IPS-20b (cell line): ENCODE measurements at regions not wholly inside any gene's neighbourhood (a gene's known extent, or its start where the extent isn't known, plus 50 kb on each side); places are given as distances from the start of the nearest gene placed in this dataset.

Source experiments
- H3K27ac ChIP-seq: one replicate; pipeline ENCODE4 v1.5.1; 2013; ENCODE audit warnings: low read length
- H3K27me3 ChIP-seq: 2 replicates; pipeline ENCODE4 v1.6.1; 2013; ENCODE audit warnings: mild to moderate bottlenecking, low read length, inconsistent platforms; ENCODE audit not compliant: insufficient read depth
- H3K36me3 ChIP-seq: 2 replicates; pipeline ENCODE4 v1.6.1; 2013; ENCODE audit warnings: low read depth, mild to moderate bottlenecking, inconsistent platforms, low read length, moderate library complexity; ENCODE audit not compliant: insufficient read depth
- H3K4me1 ChIP-seq: 2 replicates; pipeline ENCODE4 v1.6.1; 2013; ENCODE audit warnings: mild to moderate bottlenecking, control low read depth, inconsistent platforms, low read length, moderate library complexity; ENCODE audit not compliant: insufficient read depth
- H3K4me3 ChIP-seq: 2 replicates; pipeline ENCODE4 v1.5.1; 2013; ENCODE audit warnings: mild to moderate bottlenecking, low read length, inconsistent platforms
- H3K9ac ChIP-seq: 2 replicates; pipeline ENCODE4 v1.6.1; 2013; ENCODE audit warnings: low read depth, mild to moderate bottlenecking, inconsistent platforms, low read length, moderate library complexity
- H3K9me3 ChIP-seq: 2 replicates; pipeline ENCODE4 v1.6.1; 2013; ENCODE audit warnings: mild to moderate bottlenecking, low read depth, low read length, inconsistent platforms; ENCODE audit not compliant: insufficient read depth

DNA sequence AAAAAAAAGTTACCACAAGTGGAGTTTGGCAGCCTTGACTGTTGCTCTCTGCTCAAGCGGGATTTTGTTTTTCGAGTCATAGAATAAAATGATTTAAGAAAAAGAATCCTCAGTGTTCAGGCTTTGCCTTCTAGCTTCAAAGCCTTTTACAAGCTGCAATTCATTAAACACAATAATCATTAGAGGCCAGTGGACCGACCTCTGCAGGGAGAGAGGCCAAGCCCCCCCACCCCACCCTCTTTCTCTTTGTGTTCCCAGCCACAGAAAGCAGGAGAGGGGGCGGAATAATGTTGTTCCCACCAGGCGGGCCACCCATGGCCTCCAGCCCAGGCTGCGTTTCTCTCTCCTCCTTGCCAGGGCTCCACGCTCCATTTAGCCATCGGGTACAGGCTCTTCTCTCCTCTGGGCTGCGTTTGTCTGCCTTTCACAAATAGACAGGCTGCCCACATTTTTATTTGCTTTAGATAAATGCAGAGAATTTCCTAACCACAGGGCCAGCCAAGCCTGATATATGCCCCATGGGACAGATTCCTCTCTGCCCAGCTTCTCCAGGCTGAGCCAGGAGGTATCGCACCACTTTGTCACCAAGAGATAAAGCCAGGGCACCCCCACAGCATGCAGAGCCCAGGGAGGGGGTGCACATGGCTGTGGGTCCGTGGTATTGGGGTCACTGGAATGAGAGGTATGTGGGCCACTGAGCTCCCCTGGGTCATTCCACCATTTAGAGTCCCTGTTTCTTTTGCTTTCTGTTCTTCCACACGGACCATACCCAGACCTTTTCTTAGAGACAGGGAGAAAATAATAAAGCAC lies 318.8 kb downstream of the PIK3R1 start:
- Histone ChIP-seq H3K27ac (no peak overlapping the region), H3K27me3 (no peaks in the 10 kb centered on the region), H3K4me3 (no peak overlapping the region)

DNA sequence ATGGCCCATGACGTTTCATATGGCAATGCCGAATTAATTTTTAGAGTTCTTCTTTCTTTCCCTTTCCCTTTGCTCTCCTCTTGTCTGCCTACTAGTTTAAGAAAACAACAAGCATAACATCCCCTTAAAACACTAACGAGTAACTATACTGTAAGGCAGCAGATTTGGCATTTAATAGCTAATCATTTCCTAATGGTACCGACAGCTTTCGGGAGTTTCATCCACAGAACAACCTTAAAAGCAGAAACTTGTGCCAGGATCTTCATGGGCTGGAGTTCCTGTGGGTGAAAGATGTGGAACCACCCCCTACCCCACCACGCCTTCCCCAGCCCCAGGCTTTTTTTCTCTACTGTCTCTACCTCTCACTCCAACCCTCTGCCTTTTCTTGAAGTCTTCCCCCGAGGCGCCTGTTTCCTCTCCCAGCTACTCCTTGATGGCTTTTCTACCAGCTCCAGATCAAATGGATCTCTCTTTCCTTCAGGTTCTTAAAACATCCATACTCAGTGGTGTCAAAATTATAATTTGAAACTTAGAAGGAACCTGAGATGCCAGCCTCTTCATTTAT lies 319.5 kb downstream of the PIK3R1 start:
- Histone ChIP-seq H3K4me1 (peaks cover 25% of the 10 kb centered on the region), H3K4me3 (no peak overlapping the region), H3K36me3 (no peaks in the 10 kb centered on the region), H3K27ac (no peak overlapping the region), H3K27me3 (no peaks in the 10 kb centered on the region), H3K9ac (no peak overlapping the region), H3K9me3 (no peaks in the 10 kb centered on the region)

More for the DNA sequence above, 318.8 kb downstream of the PIK3R1 start:
- Histone ChIP-seq H3K4me1 (peaks cover 25% of the 10 kb centered on the region), H3K9ac (peak overlapping the region; percentile 31; the same call in 1 of the 2 replicates), H3K9me3 (no peaks in the 10 kb centered on the region), H3K36me3 (no peaks in the 10 kb centered on the region)

DNA sequence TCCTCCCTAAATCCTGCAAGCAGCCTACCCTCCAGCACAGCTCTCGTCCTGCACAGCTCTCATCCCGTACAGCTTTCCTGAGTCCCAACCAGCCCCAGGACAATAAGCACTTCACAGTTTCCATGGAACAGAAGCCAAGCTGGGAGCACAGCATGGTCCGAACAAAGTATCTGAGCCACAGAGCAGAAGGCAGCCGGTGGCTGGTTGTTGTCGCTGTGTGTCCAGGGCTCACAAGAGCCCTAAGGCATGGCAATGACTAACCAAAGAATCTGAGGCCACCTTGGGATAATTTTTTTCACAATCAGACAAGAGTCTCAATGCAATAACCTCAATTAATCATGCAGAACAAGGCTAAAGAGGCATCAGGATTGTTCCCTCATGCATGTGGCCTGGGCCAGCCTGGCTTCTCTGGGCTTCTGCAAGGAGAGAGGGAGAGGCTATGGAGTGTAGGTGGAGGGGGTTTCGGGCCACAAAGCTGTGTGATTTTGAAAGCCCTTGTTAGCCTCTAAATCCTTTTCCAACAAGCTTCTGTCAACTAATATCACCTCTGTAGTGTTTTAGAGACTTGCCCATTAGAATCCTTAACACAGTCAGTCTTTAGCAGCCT lies 323.4 kb downstream of the PIK3R1 start:
- Histone ChIP-seq H3K4me1 (peaks cover 25% of the 10 kb centered on the region), H3K4me3 (no peak overlapping the region), H3K36me3 (no peaks in the 10 kb centered on the region), H3K9ac (no peak overlapping the region), H3K27ac (no peak overlapping the region), H3K27me3 (no peaks in the 10 kb centered on the region), H3K9me3 (no peaks in the 10 kb centered on the region)

DNA sequence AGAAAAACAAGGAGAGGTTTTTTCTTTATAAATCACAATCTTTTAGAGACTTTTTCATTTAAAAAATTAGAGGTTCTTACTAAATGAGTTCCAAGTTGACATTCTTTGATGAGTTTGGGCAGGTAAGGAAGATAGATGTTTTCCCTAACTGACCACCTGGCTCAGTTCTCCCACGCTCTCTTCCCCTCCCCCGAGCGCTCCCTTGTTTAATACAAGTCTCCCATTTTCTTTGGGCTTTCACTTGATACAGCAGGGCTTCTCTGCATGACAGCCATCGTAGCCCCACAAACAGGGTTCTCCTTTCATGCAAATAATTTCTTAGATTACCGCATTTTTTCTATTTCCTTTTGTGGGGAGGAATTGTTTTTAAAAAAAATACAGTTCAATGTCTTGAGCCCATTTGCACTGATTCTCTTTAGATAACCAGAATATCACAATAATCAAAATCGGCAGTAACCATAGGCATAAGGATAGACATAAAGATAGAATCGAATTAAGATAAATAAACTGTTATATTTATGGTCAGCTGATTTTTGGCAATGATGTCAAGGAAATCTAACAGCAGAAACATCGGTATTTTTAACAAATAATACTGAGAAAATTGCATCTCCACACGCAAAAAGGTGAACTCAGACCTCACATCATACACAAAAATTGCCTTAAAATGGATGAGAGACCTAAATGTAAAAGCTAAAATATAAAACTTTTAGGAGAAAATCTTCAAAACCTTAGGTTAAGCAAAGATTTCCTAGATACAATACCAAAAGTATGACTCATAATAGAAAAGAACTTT lies 325.4 kb downstream of the PIK3R1 start:
- Histone ChIP-seq H3K4me3 (no peak overlapping the region), H3K27ac (no peak overlapping the region), H3K4me1 (peaks cover 8% of the 10 kb centered on the region; the same call in 1 of the 2 replicates), H3K36me3 (no peaks in the 10 kb centered on the region), H3K27me3 (no peaks in the 10 kb centered on the region), H3K9ac (no peak overlapping the region), H3K9me3 (no peaks in the 10 kb centered on the region)

DNA sequence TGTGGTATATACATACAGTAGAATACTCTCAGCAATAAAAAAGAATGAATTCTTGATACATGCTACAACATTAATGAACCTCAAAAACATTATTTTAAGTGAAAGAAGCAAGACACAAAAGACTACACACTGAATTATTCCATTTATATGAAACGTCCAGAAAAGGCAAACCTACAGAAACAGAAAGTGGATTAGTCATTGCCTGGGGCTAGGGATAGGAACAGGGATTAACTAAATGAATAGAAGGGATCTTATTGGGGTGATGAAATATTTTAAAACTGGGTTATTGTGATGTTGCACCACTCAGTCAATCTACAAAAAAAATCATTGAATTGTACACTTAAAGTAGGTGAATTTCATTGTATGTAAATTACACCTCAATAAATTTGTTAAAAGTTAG lies 326.7 kb downstream of the PIK3R1 start:
- Histone ChIP-seq H3K27ac (no peak overlapping the region), H3K4me3 (no peak overlapping the region)

DNA sequence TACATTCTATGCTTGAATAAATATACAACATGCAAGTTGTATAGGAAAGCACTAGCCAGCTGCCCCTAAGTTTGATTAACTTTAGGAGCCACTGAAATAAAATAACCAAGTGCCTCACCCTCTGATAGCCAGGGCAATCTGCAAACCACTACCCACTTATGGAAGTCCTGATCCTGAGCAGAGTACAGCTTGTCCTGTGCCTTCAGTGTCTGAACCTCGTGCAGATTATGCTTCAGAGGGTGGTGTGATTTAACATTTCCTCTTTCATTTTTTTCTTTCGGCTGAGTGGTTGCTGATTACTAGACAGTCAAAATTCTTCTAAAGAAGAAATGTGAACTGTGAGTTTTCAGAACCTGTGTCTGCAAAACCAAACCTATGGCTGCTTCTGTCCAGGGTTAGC lies 327.7 kb downstream of the PIK3R1 start:
- no peak overlapping the region for H3K27ac ChIP-seq
- no peak overlapping the region for H3K4me3 ChIP-seq
- no peaks in the 10 kb centered on the region for H3K27me3 ChIP-seq
- no peaks in the 10 kb centered on the region for H3K9me3 ChIP-seq
- H3K36me3 ChIP-seq, result no peaks in the 10 kb centered on the region
- H3K4me1 ChIP-seq, result peaks cover 8% of the 10 kb centered on the region; the same call in 1 of the 2 replicates
- no peak overlapping the region for H3K9ac ChIP-seq

More for the DNA sequence above, 326.7 kb downstream of the PIK3R1 start:
- H3K9me3 ChIP-seq, result no peaks in the 10 kb centered on the region
- H3K9ac ChIP-seq, result no peak overlapping the region
- H3K4me1 ChIP-seq, result peaks cover 8% of the 10 kb centered on the region; the same call in 1 of the 2 replicates
- H3K27me3 ChIP-seq, result no peaks in the 10 kb centered on the region
- no peaks in the 10 kb centered on the region for H3K36me3 ChIP-seq

DNA sequence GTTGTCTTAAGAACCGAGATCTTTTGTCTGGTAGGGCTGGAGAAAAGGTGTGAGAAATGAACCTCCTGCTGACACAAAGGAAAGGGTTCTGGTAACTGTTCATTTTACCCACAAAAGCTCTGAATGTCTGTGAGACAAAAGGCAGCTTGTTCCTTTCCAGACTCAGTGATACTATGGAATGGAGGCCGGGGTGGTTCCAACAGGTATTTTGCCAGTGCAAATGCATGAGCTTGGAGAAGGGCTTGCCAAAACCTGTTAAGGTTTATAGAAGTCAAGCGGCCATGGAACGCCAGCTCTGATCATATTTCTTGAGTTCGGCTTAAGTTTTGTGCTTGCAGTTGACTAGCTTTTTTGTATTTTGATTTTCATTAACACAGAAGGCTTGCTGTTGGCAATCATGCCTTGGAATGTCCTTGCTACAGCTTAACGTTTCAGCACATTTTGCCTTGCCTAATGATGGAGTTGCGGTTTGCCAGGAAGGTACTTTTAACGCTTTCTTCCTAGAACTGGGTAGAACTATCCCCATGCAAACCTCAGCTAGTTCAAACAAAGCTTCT lies 328.6 kb downstream of the PIK3R1 start:
- Histone ChIP-seq H3K4me3 (no peak overlapping the region), H3K27ac (no peak overlapping the region), H3K9me3 (no peaks in the 10 kb centered on the region), H3K4me1 (peaks cover 8% of the 10 kb centered on the region; the same call in 1 of the 2 replicates), H3K27me3 (no peaks in the 10 kb centered on the region), H3K9ac (no peak overlapping the region), H3K36me3 (no peaks in the 10 kb centered on the region)

DNA sequence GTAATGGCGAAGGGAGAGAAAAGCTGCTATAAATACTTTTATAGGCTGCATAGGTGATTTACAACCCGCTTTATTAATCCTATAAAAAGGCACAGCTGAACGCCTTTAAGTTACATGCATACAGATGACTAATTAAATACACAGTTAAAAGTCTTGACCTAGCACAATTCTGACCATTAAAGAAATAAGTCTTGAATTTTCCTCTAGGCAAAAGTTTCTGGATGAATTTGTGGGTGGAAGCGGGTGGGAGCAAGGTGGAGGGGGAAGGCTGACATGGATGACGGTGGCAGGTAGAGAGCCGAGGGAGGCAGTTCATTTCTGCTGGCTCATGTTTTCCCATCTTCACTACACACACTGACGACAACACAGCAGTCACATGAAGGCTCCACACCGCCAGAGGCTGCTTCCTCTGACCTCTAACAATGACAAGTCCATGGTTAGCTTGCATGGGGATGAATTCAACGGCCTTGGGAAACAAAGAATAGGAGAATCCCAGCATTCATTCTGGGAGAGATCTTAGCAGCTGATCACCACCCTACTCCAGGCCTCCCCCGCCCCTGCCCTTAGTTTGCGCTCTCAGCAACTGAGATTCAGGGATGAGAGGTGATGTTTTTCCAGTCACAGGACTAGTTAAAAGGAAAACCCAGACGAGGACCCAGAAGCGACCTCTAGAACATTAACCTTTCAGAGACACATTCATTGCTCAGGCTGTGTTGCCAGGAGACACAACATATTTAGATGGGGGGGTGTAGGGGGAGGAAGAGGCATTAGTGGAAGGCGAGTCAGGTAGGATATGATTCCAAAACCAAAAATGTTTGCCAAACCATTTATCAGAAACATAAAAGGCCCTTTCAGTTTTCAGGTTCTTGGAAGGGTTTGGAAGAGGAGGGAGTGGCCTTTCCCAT lies 329.3 kb downstream of the PIK3R1 start:
- no peak overlapping the region for H3K9ac ChIP-seq
- no peak overlapping the region for H3K4me3 ChIP-seq
- H3K27ac ChIP-seq, result no peak overlapping the region
- H3K9me3 ChIP-seq, result no peaks in the 10 kb centered on the region
- H3K27me3 ChIP-seq, result no peaks in the 10 kb centered on the region
- H3K4me1 ChIP-seq, result peaks cover 8% of the 10 kb centered on the region; the same call in 1 of the 2 replicates
- H3K36me3 ChIP-seq, result no peaks in the 10 kb centered on the region

DNA sequence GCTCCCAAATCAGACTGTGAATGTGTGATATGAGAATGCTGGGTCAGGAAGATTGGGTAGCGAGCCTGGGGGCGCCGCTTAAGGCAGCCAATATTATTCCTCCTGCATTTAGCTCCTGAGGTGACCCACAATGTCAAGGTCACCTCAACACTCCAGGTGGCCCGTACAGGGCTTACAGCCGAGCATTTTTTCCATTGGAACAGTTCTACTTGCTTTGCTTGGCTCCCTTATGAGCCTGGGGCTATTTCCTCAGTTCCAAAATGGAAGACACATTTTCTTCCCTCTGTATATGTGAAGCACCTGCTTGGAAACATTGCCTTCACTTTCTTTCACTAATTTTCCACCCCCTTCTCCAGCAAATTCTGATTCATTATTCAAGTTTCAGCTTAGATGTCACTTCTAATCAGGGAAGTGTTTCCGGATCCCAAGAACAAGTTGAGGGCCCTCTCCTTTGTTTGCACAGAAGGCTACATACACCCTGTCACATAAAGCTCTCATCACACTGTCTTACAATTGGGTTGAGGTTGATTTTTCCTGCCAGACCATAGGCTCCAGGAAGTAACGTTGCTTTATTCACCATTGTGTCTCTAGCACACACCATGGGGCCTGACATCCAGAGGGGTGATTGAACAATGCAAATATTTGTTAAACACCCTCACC lies 330.2 kb downstream of the PIK3R1 start:
- Histone ChIP-seq H3K36me3 (no peaks in the 10 kb centered on the region), H3K9ac (no peak overlapping the region), H3K27me3 (no peaks in the 10 kb centered on the region), H3K27ac (no peak overlapping the region), H3K9me3 (no peaks in the 10 kb centered on the region), H3K4me1 (peaks cover 4% of the 10 kb centered on the region; the same call in 1 of the 2 replicates), H3K4me3 (no peak overlapping the region)

DNA sequence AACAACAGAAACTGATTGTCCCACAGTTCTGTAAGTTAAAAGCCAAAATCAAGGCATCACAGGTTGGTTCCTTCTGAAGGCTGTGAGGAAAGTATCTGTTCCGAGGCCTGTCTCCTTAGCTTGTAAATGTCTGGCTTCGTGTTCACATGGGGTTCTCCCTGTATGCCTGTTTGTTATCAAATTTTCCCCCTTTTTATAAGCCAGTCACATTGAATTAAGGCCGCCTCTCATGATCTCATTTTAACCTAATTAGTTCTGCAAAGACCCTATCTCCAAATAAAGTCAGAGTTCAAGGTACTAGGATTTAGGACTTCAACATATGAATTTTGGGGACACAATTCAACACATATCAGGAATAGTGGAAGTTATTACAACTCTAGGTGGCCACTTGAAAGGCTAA lies 331.5 kb downstream of the PIK3R1 start:
- Histone ChIP-seq H3K4me1 (no peaks in the 10 kb centered on the region), H3K27me3 (no peaks in the 10 kb centered on the region)

More for the DNA sequence above, 331.5 kb downstream of the PIK3R1 start:
- H3K9ac ChIP-seq, result no peak overlapping the region
- H3K9me3 ChIP-seq, result no peaks in the 10 kb centered on the region
- no peak overlapping the region for H3K4me3 ChIP-seq
- no peaks in the 10 kb centered on the region for H3K36me3 ChIP-seq
- H3K27ac ChIP-seq, result no peak overlapping the region
